Upper lobe of right lung (tissue), 1 donor: ENCODE measurements at regions not wholly inside any gene's neighbourhood (a gene's known extent, or its start where the extent isn't known, plus 50 kb on each side); places are given as distances from the start of the nearest gene placed in this dataset.

Experiments used
- ATAC-seq: fragments of 200-7000 bp; cut with Tn5 transposase; one replicate; pipeline ENCODE4 v1.9.1; 2020; ENCODE audit warnings: mild to moderate bottlenecking, moderate library complexity
- DNase-seq: peaks from one replicate; pipeline ENCODE4 v3.0.0-alpha.2; 2020
- H3K27ac ChIP-seq: fragments of 200-600 bp; one replicate; pipeline ENCODE4 v1.8.0; 2022
- H3K27me3 ChIP-seq: fragments of 200-600 bp; one replicate; pipeline ENCODE4 v1.8.0; 2022; ENCODE audit warnings: mild to moderate bottlenecking
- H3K36me3 ChIP-seq: fragments of 200-600 bp; one replicate; pipeline ENCODE4 v1.8.0; 2022
- H3K4me1 ChIP-seq: fragments of 200-600 bp; one replicate; pipeline ENCODE4 v1.8.0; 2022
- H3K4me3 ChIP-seq: fragments of 200-600 bp; one replicate; pipeline ENCODE4 v1.8.0; 2022; ENCODE audit warnings: mild to moderate bottlenecking
- H3K9me3 ChIP-seq: fragments of 200-600 bp; one replicate; pipeline ENCODE4 v1.8.0; 2022
- intact Hi-C: fragments of 100-400 bp; cut with DNase I; formaldehyde crosslinking; loops from one replicate; pipeline ENCODE4 v1.11.0; 2022
- TF ChIP-seq, protein P1 (sequence below): fragments of 200-600 bp; IDR thresholded peaks from one replicate; pipeline ENCODE4 v1.8.0; 2022; ENCODE audit warnings: antibody characterized with exemption
- donor health status: DM: no; HTN: yes; CAD: no; lungs with severe emphysema.

DNA sequence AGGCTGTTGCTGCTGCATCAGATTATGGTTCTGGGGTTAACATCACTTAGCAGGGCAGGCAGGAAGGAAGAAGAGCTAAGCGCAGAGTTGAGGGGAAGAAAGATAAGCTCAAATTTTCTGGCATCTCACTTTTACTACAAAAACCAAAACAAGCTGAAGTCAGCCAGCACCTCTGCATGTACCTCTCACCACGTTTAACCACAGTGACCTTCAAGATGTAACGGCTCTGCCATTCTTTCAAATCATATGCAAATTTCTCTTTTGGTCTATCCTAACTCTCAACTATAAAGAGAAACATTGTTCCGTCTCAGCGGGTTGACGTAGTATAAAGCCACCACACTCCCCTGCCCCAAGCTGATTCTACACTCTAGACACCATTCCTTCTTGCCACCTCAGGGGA lies 154.4 kb downstream of the OMA1 start:
- Histone ChIP-seq H3K4me3 (no peak overlapping the region), H3K27ac (no peak overlapping the region), H3K4me1 (no peaks in the 10 kb centered on the region), H3K9me3 (no peaks in the 10 kb centered on the region), H3K27me3 (no peaks in the 10 kb centered on the region), H3K36me3 (no peaks in the 10 kb centered on the region)
- TF ChIP-seq, protein P1, sequence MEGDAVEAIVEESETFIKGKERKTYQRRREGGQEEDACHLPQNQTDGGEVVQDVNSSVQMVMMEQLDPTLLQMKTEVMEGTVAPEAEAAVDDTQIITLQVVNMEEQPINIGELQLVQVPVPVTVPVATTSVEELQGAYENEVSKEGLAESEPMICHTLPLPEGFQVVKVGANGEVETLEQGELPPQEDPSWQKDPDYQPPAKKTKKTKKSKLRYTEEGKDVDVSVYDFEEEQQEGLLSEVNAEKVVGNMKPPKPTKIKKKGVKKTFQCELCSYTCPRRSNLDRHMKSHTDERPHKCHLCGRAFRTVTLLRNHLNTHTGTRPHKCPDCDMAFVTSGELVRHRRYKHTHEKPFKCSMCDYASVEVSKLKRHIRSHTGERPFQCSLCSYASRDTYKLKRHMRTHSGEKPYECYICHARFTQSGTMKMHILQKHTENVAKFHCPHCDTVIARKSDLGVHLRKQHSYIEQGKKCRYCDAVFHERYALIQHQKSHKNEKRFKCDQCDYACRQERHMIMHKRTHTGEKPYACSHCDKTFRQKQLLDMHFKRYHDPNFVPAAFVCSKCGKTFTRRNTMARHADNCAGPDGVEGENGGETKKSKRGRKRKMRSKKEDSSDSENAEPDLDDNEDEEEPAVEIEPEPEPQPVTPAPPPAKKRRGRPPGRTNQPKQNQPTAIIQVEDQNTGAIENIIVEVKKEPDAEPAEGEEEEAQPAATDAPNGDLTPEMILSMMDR, result no peak
- intact Hi-C loops, result no loop called here
- ATAC-seq (no peak), DNase-seq (no peak)

DNA sequence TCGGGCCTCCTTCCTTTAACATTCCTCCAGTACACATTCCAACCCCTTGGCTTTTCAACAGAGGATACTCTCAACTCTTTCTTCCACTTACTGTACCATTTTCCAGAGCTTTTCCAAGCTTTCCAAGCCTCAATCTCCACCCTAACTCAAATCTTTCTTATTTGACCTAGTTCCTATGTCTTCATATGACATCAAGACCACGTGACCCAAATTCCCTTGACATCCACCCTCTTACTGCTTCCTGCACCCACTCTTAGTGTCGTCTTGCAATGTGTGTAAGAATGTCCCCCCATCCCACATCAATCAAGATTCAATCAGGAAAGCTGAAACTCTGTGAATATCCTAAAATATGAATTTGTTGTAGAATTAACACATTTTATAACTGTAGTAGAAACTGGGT lies 155.0 kb downstream of the OMA1 start:
- DNase-seq (no peak), ATAC-seq (no peak)
- no peaks in the 10 kb centered on the region for H3K27me3 ChIP-seq
- no peaks in the 10 kb centered on the region for H3K36me3 ChIP-seq
- TF ChIP-seq, protein P1, result no peak
- intact Hi-C loops, result no loop called here
- H3K9me3 ChIP-seq, result no peaks in the 10 kb centered on the region
- H3K27ac ChIP-seq, result no peak overlapping the region
- H3K4me1 ChIP-seq, result no peaks in the 10 kb centered on the region
- H3K4me3 ChIP-seq, result no peak overlapping the region

DNA sequence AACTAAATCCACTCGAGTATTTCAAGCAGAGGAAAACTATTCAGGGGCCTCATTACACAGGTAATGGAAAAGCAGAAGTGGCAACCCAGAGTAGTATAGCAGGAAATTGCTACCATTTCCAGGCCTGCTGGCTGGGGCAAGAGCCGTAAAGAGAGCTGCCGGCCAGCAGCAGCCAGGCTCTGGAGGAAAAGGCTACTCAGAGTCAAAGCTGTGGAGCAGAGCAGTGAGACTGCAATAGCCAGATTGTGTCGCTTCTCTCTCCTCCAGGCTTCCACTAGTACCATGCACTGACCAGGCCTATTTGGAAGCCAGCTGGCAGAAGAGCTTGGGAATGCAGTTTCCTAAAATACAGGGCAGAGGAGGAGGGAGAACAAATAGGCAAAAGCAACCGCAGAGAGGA lies 155.5 kb downstream of the OMA1 start:
- DNase-seq (no peak), ATAC-seq (no peak)
- H3K4me1 ChIP-seq, result no peaks in the 10 kb centered on the region
- H3K27ac ChIP-seq, result no peak overlapping the region
- H3K9me3 ChIP-seq, result no peaks in the 10 kb centered on the region
- intact Hi-C loops, result no loop called here
- H3K36me3 ChIP-seq, result no peaks in the 10 kb centered on the region
- no peak overlapping the region for H3K4me3 ChIP-seq
- TF ChIP-seq, protein P1, result no peak
- no peaks in the 10 kb centered on the region for H3K27me3 ChIP-seq

DNA sequence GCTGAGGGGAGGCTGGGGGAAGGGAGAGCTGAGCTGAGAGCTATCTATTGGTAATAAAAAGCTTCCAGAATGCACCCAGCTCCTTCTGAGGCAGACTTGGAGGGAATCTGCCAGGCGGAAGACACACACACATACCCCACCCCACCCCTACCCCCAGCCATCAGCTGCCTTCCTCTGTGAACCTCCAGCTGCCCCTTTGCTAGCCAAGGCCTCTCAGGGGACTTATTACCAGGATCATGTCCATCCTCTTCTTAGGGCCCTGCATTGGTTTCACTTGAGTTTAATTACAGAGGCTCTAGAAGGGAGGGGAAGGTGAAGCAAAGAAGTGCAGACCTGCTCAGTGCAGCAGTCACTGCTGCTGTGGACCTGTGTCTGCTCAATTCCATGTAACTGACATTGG lies 156.4 kb downstream of the OMA1 start:
- H3K4me1 ChIP-seq, result no peaks in the 10 kb centered on the region
- DNase-seq (no peak), ATAC-seq (no peak)
- H3K27me3 ChIP-seq, result no peaks in the 10 kb centered on the region
- no peak overlapping the region for H3K4me3 ChIP-seq
- H3K9me3 ChIP-seq, result no peaks in the 10 kb centered on the region
- TF ChIP-seq, protein P1, result no peak
- no peak overlapping the region for H3K27ac ChIP-seq
- no peaks in the 10 kb centered on the region for H3K36me3 ChIP-seq
- intact Hi-C loops, result no loop called here

DNA sequence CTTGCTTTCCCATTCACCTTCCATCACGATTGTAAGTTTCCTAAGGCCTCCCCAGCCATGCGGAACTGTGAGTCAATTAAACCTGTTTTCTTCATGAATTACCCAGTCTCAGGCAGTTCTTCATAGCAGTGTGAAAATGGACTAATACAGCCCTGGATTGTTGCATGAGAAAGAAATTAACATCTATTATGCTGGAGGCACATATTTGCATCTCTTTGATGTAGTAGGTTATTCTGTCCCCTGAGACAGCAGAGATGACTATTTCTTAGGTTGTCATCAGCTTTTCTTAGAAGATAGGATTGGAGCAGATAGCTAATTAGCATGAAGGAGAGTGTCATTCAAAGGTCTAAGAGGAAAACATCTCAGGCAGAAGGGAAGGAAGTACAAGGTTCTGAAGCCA lies 166.2 kb downstream of the OMA1 start:
- DNase-seq, result no peak
- H3K27me3 ChIP-seq, result no peaks in the 10 kb centered on the region
- H3K4me3 ChIP-seq, result no peak overlapping the region
- H3K27ac ChIP-seq, result no peak overlapping the region
- no peak for ATAC-seq
- no peaks in the 10 kb centered on the region for H3K36me3 ChIP-seq
- H3K9me3 ChIP-seq, result no peaks in the 10 kb centered on the region
- TF ChIP-seq, protein P1, result no peak
- H3K4me1 ChIP-seq, result no peaks in the 10 kb centered on the region
- intact Hi-C loops, result no loop called here

DNA sequence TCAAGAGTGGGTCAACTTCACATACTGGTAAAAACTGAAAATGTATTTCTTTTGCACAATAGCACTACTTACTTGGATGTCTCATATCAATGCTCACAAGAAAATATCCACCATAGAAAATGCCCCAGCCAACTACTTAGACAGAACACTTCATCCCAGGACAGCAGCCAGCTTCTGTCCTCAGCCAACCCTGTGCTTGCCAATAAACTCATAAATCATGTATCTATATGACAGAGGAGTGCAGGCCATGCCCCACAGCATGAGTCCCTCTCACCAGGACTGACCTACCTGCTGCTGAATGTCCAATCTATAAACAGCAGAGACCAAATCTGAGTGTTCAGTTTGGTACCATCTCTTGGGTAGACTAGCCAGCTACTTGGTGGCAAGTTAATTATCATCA lies 179.3 kb downstream of the OMA1 start:
- no peak for ATAC-seq

More for the DNA sequence above, 179.3 kb downstream of the OMA1 start:
- intact Hi-C loops, result no loop called here
- Histone ChIP-seq H3K4me1 (no peaks in the 10 kb centered on the region), H3K9me3 (peaks cover 4% of the 10 kb centered on the region), H3K36me3 (no peaks in the 10 kb centered on the region), H3K27ac (no peak overlapping the region), H3K4me3 (no peak overlapping the region), H3K27me3 (no peaks in the 10 kb centered on the region)
- TF ChIP-seq, protein P1, result no peak
- no peak for DNase-seq
